Activated naive CD4-positive, alpha-beta T cell treated with anti-CD3 and anti-CD28 coated beads, Interleukin-2, amount 50 U/mL, for 72 hours (primary cell): ENCODE measurements at regions not wholly inside any gene's neighbourhood (a gene's known extent, or its start where the extent isn't known, plus 50 kb on each side); places are given as distances from the start of the nearest gene placed in this dataset.
"Not testable (repeated sequence)": the region's sequence is repeated elsewhere in the genome, so short reads cannot be mapped to it uniquely, and the experiment has no call there.

Experiments used
- ATAC-seq, 2 donors: fragments of 150-1000 bp; cut with Tn5 transposase; 2 replicates each; pipeline ENCODE4 v1.10.0; 2021; ENCODE audit warnings: mild to moderate bottlenecking in 2 of 2, moderate library complexity in 2 of 2
- DNase-seq, 2 donors: peaks; one replicate each; pipeline ENCODE4 v3.0.0; 2021 to 2022; ENCODE audit warnings: low spot score in 2 of 2
- H3K27ac Mint-ChIP-seq, 2 donors: one replicate each; pipeline ENCODE4 v1.8.0; 2022; ENCODE audit warnings: mild to moderate bottlenecking in 2 of 2, mixed read lengths in 2 of 2
- H3K36me3 Mint-ChIP-seq, 2 donors: one replicate each; pipeline ENCODE4 v1.8.0; 2022; ENCODE audit warnings: mixed read lengths in 2 of 2
- H3K9me3 Mint-ChIP-seq, 2 donors: one replicate each; pipeline ENCODE4 v1.8.0; 2022; ENCODE audit warnings: mixed read lengths in 2 of 2

DNA sequence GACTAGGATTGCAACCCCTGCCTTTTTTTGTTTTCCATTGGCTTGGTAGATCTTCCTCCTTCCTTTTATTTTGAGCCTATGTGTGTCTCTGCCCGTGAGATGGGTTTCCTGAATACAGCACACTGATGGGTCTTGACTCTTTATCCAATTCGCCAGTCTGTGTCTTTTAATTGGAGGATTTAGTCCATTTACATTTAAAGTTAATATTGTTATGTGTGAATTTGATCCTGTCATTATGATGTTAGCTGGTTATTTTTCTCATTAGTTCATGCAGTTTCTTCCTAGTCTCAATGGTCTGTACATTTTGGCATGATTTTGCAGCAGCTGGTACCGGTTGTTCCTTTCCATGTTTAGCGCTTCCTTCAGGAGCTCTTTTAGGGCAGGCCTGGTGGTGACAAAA, 204.7 kb upstream of the ZNF804B start:
- H3K9me3 Mint-ChIP-seq, DNase-seq, ATAC-seq, H3K36me3 Mint-ChIP-seq, H3K27ac Mint-ChIP-seq: not testable (repeated sequence)

DNA sequence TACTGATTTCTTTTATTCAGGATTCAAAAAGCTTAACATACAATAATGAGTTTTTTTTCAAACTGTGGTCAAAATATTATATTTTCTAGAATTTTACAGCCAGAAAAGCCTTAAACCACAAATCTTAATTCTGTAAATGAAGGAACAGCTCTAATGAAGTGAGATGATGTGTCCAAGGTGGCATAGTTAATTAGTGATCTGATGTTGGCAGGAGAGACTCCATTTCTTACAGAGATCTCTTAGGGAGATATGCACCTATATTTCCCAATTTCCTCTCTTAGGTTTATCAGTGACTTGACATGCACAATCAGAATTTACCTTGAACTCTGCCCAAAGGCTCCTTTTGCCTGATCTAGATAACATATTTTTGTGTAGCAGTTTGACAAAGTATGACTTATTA, 211.1 kb upstream of the ZNF804B start:
- H3K36me3 Mint-ChIP-seq = peaks cover 0 to 5% of the 10 kb centered on the region in 2 donors
- peaks cover 5 to 12% of the 10 kb centered on the region in 2 donors for H3K9me3 Mint-ChIP-seq
- ATAC-seq (no peak), DNase-seq (no peak)
- no peak overlapping the region for H3K27ac Mint-ChIP-seq

DNA sequence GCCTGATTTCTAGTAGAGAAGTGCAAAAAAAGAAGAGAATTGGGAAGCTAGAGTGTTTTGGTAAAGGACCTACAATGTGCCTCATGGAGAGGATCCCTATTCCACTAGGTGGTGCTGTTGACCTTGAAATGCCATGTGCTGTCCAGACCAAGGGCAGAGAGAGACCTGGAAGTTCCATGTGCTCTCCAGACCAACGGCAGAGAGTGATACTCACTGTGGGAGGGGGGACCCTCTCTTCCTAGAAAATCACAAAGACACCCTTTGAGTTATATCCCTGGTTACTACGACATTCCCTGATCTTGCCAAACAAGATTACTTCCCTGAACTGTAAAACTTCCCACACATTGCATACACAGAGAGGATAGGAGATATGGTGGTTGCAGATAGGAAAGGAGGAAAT, 212.7 kb upstream of the ZNF804B start:
- peaks cover 0 to 5% of the 10 kb centered on the region in 2 donors for H3K36me3 Mint-ChIP-seq
- DNase-seq (peak in 1 of 2 donors; percentile 46), ATAC-seq (no peak)
- no peak overlapping the region for H3K27ac Mint-ChIP-seq
- H3K9me3 Mint-ChIP-seq = peaks cover 5 to 12% of the 10 kb centered on the region in 2 donors

DNA sequence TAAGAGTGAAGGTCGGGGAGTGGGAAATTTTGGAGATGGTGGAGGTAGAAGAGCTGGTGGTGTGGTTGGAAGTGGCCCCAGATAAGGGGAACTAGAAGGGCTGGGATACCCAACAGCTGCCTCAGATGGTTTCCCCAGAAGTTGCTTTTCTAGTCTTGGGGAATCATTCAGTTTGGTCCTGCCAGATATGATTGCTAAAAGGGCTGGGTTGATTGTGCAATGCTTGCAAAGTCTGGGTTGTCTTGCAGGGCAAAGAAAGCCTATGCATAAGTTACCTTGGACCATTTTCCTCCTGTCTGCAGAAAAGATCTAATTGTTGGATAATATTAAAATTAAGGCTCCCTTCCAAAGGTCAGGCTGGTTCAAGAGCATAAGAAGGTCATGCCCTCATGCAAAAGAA, 213.8 kb upstream of the ZNF804B start:
- Mint-ChIP-seq H3K36me3 (peaks cover 0 to 5% of the 10 kb centered on the region in 2 donors), H3K27ac (no peak overlapping the region), H3K9me3 (peaks cover 5 to 12% of the 10 kb centered on the region in 2 donors)
- ATAC-seq (no peak), DNase-seq (no peak)

DNA sequence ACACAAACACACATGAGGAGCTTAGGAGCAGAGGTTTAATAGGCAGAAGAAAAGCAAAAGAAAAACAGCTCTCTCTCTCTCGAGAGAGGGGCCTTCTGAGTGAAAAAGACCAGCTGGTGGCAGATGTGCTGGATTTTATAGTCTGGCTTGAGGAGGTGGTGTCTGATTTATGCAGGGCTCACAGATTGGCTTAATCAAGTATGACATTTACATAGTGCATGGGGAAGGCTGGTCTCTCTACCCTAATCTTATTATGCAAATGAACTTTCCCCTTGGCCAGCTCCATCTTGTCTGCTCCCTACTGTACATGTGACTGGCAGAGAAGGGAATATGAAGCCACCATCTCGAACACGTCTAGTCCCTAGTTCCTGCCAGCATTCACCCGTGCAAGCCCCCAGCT, 219.5 kb upstream of the ZNF804B start:
- no peak for ATAC-seq
- Mint-ChIP-seq H3K27ac (no peak overlapping the region), H3K36me3 (peaks cover 0 to 6% of the 10 kb centered on the region in 2 donors), H3K9me3 (peaks cover 0 to 8% of the 10 kb centered on the region in 2 donors)
- no peak for DNase-seq

DNA sequence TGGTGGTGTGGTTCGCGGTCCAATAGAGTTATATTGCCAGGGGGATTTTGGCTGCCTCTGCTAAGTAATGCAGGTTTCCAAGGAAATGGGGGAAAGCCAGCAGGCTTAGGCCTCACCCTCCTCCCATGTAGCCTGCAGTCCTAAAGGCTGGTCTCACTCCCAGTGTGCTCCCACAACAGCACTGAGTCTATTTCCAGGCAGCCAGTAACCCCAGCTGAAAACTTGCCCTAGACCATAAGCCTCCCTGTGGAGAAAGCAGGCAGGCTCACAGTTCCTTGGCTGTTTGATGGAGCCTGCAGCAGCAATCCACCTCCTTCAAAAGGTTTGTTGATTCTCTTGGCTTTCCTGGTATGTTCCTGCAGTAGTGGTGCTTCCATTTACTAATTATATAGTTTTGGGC, 220.0 kb upstream of the ZNF804B start:
- H3K9me3 Mint-ChIP-seq = peaks cover 0 to 8% of the 10 kb centered on the region in 2 donors
- peaks cover 0 to 6% of the 10 kb centered on the region in 2 donors for H3K36me3 Mint-ChIP-seq
- DNase-seq = no peak
- H3K27ac Mint-ChIP-seq = no peak overlapping the region
- ATAC-seq = no peak

DNA sequence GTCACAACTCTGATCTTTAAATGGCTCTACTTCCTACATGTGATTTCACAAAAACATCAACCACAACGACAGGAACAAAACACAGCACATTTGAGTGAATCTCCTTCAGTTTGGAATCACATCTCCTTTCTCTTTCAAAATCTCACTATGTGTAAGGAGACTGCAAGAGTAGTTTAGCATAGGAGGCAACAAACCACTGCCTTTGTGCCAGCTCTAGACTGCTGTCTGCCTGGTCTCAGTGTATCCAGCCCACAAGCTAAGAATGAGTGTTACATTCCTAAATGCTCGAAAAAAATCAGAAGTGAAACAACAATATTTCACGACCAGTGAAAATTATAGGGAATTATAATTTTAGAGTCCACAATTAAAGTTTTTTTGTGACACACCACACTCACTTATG, 217.0 kb upstream of the STEAP4 start:
- Mint-ChIP-seq H3K27ac (no peak overlapping the region), H3K9me3 (peaks cover under 1 to 6% of the 10 kb centered on the region in 2 donors), H3K36me3 (no peaks in the 10 kb centered on the region)
- DNase-seq = no peak
- no peak for ATAC-seq

DNA sequence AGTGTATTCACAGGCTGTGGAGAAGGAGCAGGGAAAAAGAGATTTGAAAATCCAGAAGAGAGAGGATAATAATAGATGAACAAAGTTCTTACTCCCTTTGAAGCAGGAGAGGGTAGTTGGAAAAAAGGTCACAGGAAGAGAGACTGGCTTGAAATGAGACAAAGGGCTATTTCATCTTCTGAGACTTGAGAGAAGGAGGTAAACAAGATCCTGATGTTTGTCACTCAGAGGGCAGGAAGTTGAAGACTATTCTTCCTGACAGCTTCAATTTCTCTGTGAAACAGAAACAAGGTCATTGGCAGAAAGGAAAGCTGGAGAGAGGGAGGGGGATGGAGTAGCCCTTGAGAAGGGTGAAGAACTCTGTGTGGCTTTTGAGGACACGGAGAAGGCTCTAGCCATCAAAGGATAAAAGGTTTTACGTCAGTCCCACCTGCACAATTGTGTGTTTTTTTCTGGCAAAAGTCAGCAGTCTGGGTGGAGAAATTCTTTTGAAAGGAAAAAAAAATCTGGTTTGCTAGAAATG, 216.1 kb upstream of the STEAP4 start:
- Mint-ChIP-seq H3K36me3 (no peaks in the 10 kb centered on the region), H3K27ac (peak overlapping the region in 1 of 2 donors; percentile 1), H3K9me3 (peaks cover 0 to 6% of the 10 kb centered on the region in 2 donors)
- ATAC-seq (no peak), DNase-seq (no peak)

DNA sequence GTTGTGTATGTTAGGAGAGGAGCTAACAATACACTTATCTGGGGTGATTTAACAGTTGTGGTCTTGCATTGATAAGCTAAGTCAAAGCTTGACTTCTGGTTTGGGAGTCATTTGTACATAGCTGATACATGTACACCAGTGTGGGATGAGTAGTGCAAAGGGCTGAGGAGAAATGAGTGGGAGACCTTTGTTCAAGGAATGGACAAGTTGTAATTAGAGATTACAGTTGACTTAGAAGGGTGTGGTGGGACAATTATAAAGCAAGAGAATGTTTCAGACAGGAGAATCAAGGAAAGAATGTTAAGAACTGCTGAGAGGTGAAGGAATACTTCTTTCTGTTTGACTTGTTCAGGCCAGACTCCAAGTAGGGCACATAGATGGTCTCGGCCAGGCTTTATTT, 209.7 kb upstream of the STEAP4 start:
- Mint-ChIP-seq H3K36me3 (no peaks in the 10 kb centered on the region), H3K9me3 (no peaks in the 10 kb centered on the region), H3K27ac (no peak overlapping the region)
- ATAC-seq = no peak
- DNase-seq = no peak

DNA sequence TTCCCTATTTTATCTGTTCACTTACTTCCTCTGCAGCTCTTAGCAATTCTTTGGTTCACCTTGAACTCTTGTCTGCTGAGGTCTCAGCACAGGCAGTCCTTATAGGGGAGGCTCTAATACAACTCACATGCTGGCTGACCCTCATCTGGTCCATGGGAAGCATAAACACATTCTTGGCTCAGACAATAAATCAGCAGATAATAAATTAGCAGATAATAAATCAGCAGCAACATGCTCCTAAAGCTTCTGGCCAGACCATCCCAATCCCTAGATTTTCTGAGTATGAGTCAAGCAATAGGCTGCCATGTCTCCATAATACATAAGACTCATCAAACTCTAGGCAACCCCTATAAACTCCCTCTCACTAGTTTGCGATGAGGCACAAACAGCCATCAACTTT, 208.6 kb upstream of the STEAP4 start:
- Mint-ChIP-seq H3K27ac (no peak overlapping the region), H3K36me3 (no peaks in the 10 kb centered on the region), H3K9me3 (no peaks in the 10 kb centered on the region)

DNA sequence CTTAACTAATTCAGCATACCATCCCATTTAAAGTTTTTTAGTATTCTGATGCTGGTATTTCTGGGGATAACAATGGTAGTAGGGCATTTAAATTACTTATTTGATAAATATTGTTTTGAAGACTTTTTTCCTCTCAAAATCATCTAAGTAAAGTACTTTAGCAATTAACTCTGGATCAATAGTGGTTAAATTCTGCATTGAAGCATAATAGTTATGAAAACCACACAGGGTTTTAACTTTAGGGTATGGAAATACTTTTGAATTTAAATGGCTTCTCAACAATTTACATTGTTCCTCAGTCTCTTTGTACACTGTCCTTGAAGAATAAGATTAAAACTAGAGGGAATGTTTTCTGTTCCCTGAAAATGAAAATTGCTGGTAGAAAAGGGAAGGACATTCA, 202.6 kb upstream of the STEAP4 start:
- ATAC-seq (no peak), DNase-seq (no peak)
- no peaks in the 10 kb centered on the region for H3K36me3 Mint-ChIP-seq
- no peaks in the 10 kb centered on the region for H3K9me3 Mint-ChIP-seq
- no peak overlapping the region for H3K27ac Mint-ChIP-seq

More for the DNA sequence above, 208.6 kb upstream of the STEAP4 start:
- DNase-seq = no peak
- ATAC-seq = no peak

DNA sequence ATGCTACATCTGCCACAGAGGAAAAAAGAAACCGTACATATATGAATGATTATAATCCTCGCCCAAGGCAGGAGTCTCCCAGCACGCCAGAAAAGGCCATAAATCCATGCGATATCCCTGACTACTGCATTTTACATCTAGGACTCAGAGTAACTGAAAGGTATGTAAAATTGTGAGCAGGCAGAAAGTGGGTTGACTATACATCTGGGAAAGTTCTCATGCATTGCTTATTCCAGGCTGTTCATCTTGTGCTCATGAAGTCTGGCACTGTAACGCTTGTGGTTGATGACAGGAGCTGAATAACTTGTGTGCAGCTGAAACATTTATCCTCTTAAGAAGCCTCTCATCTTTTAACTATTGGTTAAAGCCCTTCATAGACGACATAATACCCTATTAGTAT, 193.4 kb upstream of the STEAP4 start:
- DNase-seq (no peak), ATAC-seq (no peak)
- no peak overlapping the region for H3K27ac Mint-ChIP-seq
- no peaks in the 10 kb centered on the region for H3K9me3 Mint-ChIP-seq
- no peaks in the 10 kb centered on the region for H3K36me3 Mint-ChIP-seq

DNA sequence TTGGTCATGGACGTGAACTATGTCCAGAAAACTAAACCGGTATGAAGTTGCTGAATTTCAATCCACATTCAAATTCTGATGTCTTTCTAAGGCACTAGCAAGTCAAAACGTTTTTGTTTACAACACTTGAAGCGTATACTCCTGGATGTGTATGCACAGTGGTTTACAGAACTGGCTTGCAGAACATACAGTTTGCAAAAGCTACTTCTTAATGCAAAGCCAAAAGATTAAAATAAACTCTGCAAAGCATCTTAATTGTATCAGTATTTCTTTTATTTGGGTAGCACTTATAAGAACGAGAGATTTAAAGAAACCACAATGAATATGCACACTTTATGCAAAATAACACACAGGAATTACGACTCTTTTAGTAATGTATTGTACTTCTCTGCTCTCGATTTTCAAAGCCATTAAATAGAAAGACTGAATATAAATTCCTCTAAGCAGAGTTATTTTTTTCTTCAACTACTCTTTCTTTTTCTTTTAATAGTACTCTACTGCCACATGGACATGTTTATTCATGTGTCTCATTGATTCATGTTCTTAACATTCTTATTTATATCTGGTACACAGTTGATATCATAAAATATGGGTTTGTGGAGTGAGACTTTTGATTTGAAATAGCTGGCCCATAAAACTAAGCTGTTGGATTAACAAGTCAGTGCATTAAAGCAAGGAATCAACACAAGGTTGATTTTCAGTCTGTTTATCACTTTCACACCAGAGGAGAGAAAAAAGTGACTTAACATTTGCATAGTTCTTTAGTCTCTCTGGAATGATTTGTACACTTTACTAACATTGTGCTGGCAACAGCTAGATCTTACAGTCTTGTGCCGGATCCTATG, 189.4 kb upstream of the STEAP4 start:
- Mint-ChIP-seq H3K36me3 (no peaks in the 10 kb centered on the region), H3K9me3 (no peaks in the 10 kb centered on the region), H3K27ac (no peak overlapping the region)
- DNase-seq (no peak), ATAC-seq (no peak)

DNA sequence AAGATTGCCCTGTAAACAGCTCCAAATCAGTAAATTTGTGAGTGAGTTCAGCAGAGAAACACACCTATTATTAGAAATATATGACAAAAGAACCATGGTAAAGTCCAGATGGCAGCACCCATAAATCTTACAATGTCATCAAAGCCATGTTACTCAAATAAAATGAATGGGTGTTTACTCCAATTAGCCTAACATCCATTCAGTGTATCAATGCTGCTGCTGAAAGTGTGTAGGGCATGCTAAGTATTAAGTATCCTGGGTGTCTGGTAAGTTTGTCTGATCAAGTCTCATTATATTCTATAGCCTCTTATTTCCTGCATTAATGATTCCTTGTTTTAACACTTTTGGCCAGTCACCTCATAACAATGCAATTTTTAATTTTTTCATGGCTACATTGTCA, 185.5 kb upstream of the STEAP4 start:
- no peak for DNase-seq
- Mint-ChIP-seq H3K36me3 (peaks cover 0 to 4% of the 10 kb centered on the region in 2 donors), H3K27ac (no peak overlapping the region), H3K9me3 (peaks cover 0 to 7% of the 10 kb centered on the region in 2 donors)
- ATAC-seq = no peak

DNA sequence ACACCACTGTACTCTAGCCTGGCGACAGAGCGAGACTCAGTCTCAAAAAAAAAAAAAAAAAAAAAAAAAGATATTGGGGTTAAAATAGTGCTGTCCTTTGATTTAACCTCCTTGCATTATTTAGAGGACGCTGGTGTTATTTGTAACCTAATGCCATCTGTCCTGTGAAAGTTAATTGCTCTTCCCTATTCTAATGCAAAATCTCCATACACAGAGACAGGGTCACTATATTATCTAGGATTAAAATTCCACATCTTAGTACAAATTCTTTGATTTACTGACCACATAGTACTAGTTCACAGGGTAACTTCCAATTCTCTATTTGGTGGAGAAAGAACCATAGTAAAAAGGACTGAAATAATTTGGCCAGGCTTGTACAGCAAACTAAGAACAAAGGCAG, 184.2 kb upstream of the STEAP4 start:
- ATAC-seq (no peak), DNase-seq (no peak)
- no peak overlapping the region for H3K27ac Mint-ChIP-seq
- H3K9me3 Mint-ChIP-seq = peaks cover 0 to 7% of the 10 kb centered on the region in 2 donors
- H3K36me3 Mint-ChIP-seq = peaks cover 0 to 4% of the 10 kb centered on the region in 2 donors

DNA sequence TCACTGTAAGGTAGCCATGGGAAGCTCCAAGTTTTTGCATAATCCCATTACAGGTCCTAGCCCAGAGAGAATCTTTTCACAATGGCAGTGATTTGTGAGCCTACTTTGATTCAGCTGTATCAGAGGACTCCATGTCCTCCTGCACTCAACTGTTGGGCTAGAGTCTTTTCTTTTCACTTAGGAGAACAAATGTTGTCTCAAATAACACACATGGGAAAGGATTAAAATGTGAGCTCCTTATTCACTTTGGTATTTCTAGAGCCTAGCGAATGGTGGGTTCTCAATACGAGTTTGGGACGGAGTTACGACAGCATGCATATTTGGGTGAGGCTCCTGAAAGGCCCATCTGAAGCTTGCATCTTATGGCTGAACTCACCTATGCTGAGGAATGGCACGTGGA, 183.5 kb upstream of the STEAP4 start:
- no peak for DNase-seq
- no peak for ATAC-seq
- Mint-ChIP-seq H3K9me3 (peaks cover 0 to 7% of the 10 kb centered on the region in 2 donors), H3K27ac (no peak overlapping the region), H3K36me3 (peaks cover 0 to 4% of the 10 kb centered on the region in 2 donors)

DNA sequence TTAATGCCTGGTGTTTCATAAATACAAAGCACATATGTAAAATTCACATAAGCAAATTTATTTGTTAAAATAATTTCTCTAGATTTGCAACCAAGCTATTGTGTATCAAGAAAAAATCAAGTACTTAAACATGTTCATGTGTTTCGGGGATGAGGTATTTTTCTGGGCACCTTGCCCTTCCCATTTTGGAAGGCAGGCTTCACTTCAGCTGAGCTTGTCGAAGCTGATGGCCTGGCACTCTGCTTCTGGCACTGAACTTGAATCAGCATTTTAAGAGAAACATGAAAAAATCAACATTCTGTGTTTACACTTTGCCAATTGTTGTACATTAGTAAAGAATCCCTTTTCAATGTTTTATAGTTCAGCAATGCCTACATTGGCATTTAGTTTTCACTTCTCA, 179.1 kb upstream of the STEAP4 start:
- DNase-seq = no peak
- Mint-ChIP-seq H3K27ac (no peak overlapping the region), H3K36me3 (peaks cover 0 to 4% of the 10 kb centered on the region in 2 donors), H3K9me3 (peaks cover 0 to 7% of the 10 kb centered on the region in 2 donors)
- ATAC-seq = no peak

DNA sequence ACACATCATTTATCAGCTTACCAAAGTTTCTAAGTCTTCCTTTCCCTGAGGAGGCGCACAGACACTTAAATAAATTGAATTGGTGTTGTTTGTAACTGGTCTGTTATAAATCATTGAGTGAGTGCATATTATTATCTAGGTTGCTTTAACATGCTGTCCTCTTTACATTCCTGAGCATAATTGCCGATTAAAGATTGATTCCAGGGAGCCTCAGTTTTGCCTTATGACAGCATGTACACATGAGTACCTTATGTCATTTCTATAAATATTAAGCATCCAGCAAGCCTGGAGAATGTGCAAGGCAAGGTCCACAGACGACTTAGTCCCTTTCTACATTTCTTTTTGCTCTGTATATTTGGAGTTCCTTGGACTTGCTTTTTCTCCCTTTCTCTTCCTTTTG, 177.9 kb upstream of the STEAP4 start:
- no peak for DNase-seq
- H3K27ac Mint-ChIP-seq = no peak overlapping the region
- peaks cover 0 to 7% of the 10 kb centered on the region in 2 donors for H3K9me3 Mint-ChIP-seq
- peaks cover 0 to 4% of the 10 kb centered on the region in 2 donors for H3K36me3 Mint-ChIP-seq
- no peak for ATAC-seq
